SK-N-SH (cell line): ENCODE measurements at regions not wholly inside any gene's neighbourhood (a gene's known extent, or its start where the extent isn't known, plus 50 kb on each side); places are given as distances from the start of the nearest gene placed in this dataset.

Source experiments
- CTCF ChIA-PET: fragments of 300-600, 350-600 bp; formaldehyde crosslinking; extraction: SDS; loops from one replicate; lab custom pipeline; 2021; lab: Yijun Ruan, JAX
- POLR2A ChIA-PET: fragments of 350-600 bp; sonication (Branson Sonifier 250); formaldehyde crosslinking; extraction: SDS; loops from one replicate; lab custom pipeline; 2020; ENCODE audit warnings: antibody characterized with exemption, inconsistent platforms; lab: Yijun Ruan, JAX
- DNase-seq: peaks from one replicate; pipeline ENCODE4 v3.0.0; 2012
- H2AFZ ChIP-seq: fragments of 200-600 bp; sonication (generic); 2 replicates; pipeline ENCODE4 v1.8.1; 2016; ENCODE audit warnings: antibody characterized with exemption, mild to moderate bottlenecking, low read depth
- H3F3A ChIP-seq: fragments of 200-600 bp; sonication (generic); replicated peaks from 2 replicates; pipeline ENCODE3; 2016; ENCODE audit warnings: antibody characterized with exemption, mild to moderate bottlenecking; ENCODE audit not compliant: insufficient read depth
- H3K27ac ChIP-seq, 2 experiments: fragments of 200-500 bp in 1 of 2; fragments of 200-600 bp in 1 of 2; sonication (Bioruptor generic) in 1 of 2; sonication (generic), shearing (Covaris generic) in 1 of 2; 2 replicates each; pipeline versions ENCODE4 v1.5.1 to v1.6.1; 2014 to 2016; ENCODE audit warnings: low read depth in 2 of 2, inconsistent platforms in 1 of 2, low read length in 1 of 2, mild to moderate bottlenecking in 1 of 2, mixed read lengths in 1 of 2
- H3K27me3 ChIP-seq: fragments of 200-600 bp; sonication (generic), shearing (Covaris generic); 2 replicates; pipeline ENCODE4 v1.6.1; 2016; ENCODE audit warnings: mixed run types; ENCODE audit not compliant: insufficient read depth
- H3K36me3 ChIP-seq, 2 experiments: fragments of 200-500 bp in 1 of 2; fragments of 200-600 bp in 1 of 2; sonication (Bioruptor generic) in 1 of 2; sonication (generic) in 1 of 2; replicated peaks in 1 of 2; 2 replicates each; pipeline versions ENCODE3 to v1.5.1; 2014 to 2016; ENCODE audit warnings: low read length in 1 of 2, mild to moderate bottlenecking in 1 of 2; ENCODE audit not compliant: insufficient read depth in 2 of 2, control insufficient read depth in 1 of 2
- H3K4me1 ChIP-seq, 2 experiments: fragments of 200-500 bp in 1 of 2; fragments of 200-600 bp in 1 of 2; sonication (Bioruptor generic) in 1 of 2; sonication (generic), shearing (Covaris generic) in 1 of 2; 2 replicates each; pipeline versions ENCODE4 v1.5.1 to v1.6.1; 2014 to 2016; ENCODE audit warnings: low read depth in 1 of 2, low read length in 1 of 2, mixed run types in 1 of 2; ENCODE audit not compliant: insufficient read depth in 2 of 2, control insufficient read depth in 1 of 2
- H3K4me2 ChIP-seq: fragments of 200-600 bp; sonication (generic), shearing (Covaris generic); 2 replicates; pipeline ENCODE4 v1.6.1; 2017; ENCODE audit warnings: mixed run types
- H3K4me3 ChIP-seq, 2 experiments: fragments of 200-500 bp in 1 of 2; fragments of 200-600 bp in 1 of 2; sonication (Bioruptor generic) in 1 of 2; sonication (generic), shearing (Covaris generic) in 1 of 2; 2 replicates each; pipeline versions ENCODE4 v1.5.1 to v1.8.1; 2014 to 2016; ENCODE audit warnings: low read depth in 2 of 2, inconsistent platforms in 1 of 2, low read length in 1 of 2, mild to moderate bottlenecking in 1 of 2, mixed read lengths in 1 of 2, moderate library complexity in 1 of 2
- H3K79me2 ChIP-seq: fragments of 200-600 bp; sonication (generic); 2 replicates; pipeline ENCODE4 v1.8.1; 2017; ENCODE audit warnings: mild to moderate bottlenecking; ENCODE audit not compliant: insufficient read depth
- H3K9ac ChIP-seq: fragments of 200-600 bp; sonication (generic); 2 replicates; pipeline ENCODE4 v1.6.1; 2017; ENCODE audit warnings: mixed run types
- H3K9me2 ChIP-seq: fragments of 200-600 bp; sonication (generic); 2 replicates; pipeline ENCODE4 v1.6.1; 2017; ENCODE audit warnings: mixed run types
- H3K9me3 ChIP-seq: fragments of 200-600 bp; sonication (generic); 2 replicates; pipeline ENCODE4 v1.6.1; 2017; ENCODE audit warnings: mixed run types, mild to moderate bottlenecking, moderate library complexity
- H4K20me1 ChIP-seq: fragments of 200-600 bp; sonication (generic); 2 replicates; pipeline ENCODE4 v1.6.1; 2017; ENCODE audit warnings: mild to moderate bottlenecking, mixed run types; ENCODE audit not compliant: insufficient read depth
- CTCF ChIP-seq: fragments of 200-600 bp; sonication (generic); IDR thresholded peaks from 2 replicates; pipeline ENCODE4 v1.6.1; 2017; ENCODE audit warnings: antibody characterized with exemption, mild to moderate bottlenecking, moderate library complexity
- ELF1 ChIP-seq: IDR thresholded peaks from 2 replicates; pipeline ENCODE4 v1.4.0; 2012
- EZH2phosphoT487 ChIP-seq: fragments of 200-600 bp; sonication (generic); IDR thresholded peaks from 2 replicates; pipeline ENCODE4 v1.6.1; 2017; ENCODE audit warnings: low read depth, mixed run types, mild to moderate bottlenecking, antibody characterized with exemption, moderate library complexity, borderline replicate concordance
- FOXJ3 ChIP-seq: sonication (generic); formaldehyde crosslinking; IDR thresholded peaks from 2 replicates; pipeline ENCODE4 v1.5.1; 2020; ENCODE audit warnings: mild to moderate bottlenecking, missing genetic modification reagents
- GATA2 ChIP-seq: sonication (generic); formaldehyde crosslinking; IDR thresholded peaks from 2 replicates; pipeline ENCODE4 v1.5.0; 2020; ENCODE audit warnings: mild to moderate bottlenecking, missing genetic modification reagents
- NRF1 ChIP-seq: IDR thresholded peaks from 2 replicates; pipeline ENCODE4 v1.6.1; 2012; ENCODE audit warnings: low read depth, mild to moderate bottlenecking, low read length
- RFX5 ChIP-seq: IDR thresholded peaks from 2 replicates; pipeline ENCODE4 v1.6.1; 2012; ENCODE audit warnings: mild to moderate bottlenecking, improper control_type of control experiment, low read length
- RXRA ChIP-seq: IDR thresholded peaks from 2 replicates; pipeline ENCODE4 v1.4.0; 2012; ENCODE audit warnings: low read depth, mild to moderate bottlenecking, borderline replicate concordance
- SIN3A ChIP-seq: IDR thresholded peaks from 2 replicates; pipeline ENCODE4 v1.6.1; 2012; ENCODE audit warnings: low read depth, mild to moderate bottlenecking, low read length, moderate library complexity, borderline replicate concordance
- TAF1 ChIP-seq: IDR thresholded peaks from 2 replicates; pipeline ENCODE4 v1.6.1; 2012; ENCODE audit warnings: low read depth, mild to moderate bottlenecking, low read length, moderate library complexity, borderline replicate concordance
- TCF12 ChIP-seq: IDR thresholded peaks from 2 replicates; pipeline ENCODE4 v1.4.0; 2012
- USF1 ChIP-seq: IDR thresholded peaks from 2 replicates; pipeline ENCODE4 v1.4.0; 2012; ENCODE audit warnings: low read depth, borderline replicate concordance
- WGBS: methylation state at CpG from one replicate; pipeline ENCODE4 v1.1.6; 2017; ENCODE audit warnings: low lambda C conversion rate; 5-methylcytosine and 5-hydroxymethylcytosine counted together
- TF ChIP-seq, protein P1 (sequence below): IDR thresholded peaks from 2 replicates; pipeline ENCODE4 v1.4.0; 2012; ENCODE audit warnings: low read depth, borderline replicate concordance
- TF ChIP-seq, protein P2 (sequence below): IDR thresholded peaks from 2 replicates; pipeline ENCODE4 v1.6.1; 2012; ENCODE audit warnings: mild to moderate bottlenecking, low read depth, low read length, moderate library complexity
- TF ChIP-seq, protein P3 (sequence below): IDR thresholded peaks from 2 replicates; pipeline ENCODE4; 2012

DNA sequence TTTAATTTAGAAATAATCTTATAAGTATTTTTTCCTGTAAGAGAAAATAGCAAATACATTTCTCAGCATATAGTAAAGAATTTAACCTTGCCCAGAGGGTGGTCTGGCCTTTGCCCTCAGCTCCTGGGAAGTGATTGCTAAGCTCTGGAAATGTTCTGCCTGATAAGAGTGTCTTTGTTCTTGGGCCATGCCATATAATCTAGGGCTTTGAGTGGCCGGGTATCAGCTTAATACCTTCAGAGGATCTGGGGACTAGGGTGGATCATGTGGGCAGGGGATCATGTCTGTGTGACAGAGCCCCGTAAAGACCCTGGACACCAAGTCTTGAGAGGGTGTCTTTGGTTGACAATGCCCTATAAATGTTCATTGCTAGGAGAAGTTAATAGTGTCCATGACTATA, 1032.4 kb upstream of the MIR17HG start:
- no peak overlapping the region for H2AFZ ChIP-seq
- H3K9me3 ChIP-seq = no peaks in the 10 kb centered on the region
- no peak overlapping the region for H3K4me3 ChIP-seq
- DNase-seq = no peak
- no peak overlapping the region for H3K9ac ChIP-seq
- H4K20me1 ChIP-seq = no peaks in the 10 kb centered on the region
- no peaks in the 10 kb centered on the region for H3K79me2 ChIP-seq
- ChIA-PET POLR2A (no interaction called here), CTCF (no interaction called here)
- H3F3A ChIP-seq = no peaks in the 10 kb centered on the region
- H3K4me1 ChIP-seq = no peaks in the 10 kb centered on the region
- TF ChIP-seq FOXJ3 (CRISPR knock-in tag) (no peak), GATA2 (CRISPR knock-in tag) (no peak), EZH2phosphoT487 (no peak), CTCF (no peak), ELF1 (no peak), NRF1 (no peak), TAF1 (no peak), USF1 (no peak), RFX5 (no peak), TCF12 (no peak), RXRA (no peak), SIN3A (no peak)
- TF ChIP-seq, protein P1, sequence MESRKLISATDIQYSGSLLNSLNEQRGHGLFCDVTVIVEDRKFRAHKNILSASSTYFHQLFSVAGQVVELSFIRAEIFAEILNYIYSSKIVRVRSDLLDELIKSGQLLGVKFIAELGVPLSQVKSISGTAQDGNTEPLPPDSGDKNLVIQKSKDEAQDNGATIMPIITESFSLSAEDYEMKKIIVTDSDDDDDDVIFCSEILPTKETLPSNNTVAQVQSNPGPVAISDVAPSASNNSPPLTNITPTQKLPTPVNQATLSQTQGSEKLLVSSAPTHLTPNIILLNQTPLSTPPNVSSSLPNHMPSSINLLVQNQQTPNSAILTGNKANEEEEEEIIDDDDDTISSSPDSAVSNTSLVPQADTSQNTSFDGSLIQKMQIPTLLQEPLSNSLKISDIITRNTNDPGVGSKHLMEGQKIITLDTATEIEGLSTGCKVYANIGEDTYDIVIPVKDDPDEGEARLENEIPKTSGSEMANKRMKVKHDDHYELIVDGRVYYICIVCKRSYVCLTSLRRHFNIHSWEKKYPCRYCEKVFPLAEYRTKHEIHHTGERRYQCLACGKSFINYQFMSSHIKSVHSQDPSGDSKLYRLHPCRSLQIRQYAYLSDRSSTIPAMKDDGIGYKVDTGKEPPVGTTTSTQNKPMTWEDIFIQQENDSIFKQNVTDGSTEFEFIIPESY = no peak
- TF ChIP-seq, protein P2, sequence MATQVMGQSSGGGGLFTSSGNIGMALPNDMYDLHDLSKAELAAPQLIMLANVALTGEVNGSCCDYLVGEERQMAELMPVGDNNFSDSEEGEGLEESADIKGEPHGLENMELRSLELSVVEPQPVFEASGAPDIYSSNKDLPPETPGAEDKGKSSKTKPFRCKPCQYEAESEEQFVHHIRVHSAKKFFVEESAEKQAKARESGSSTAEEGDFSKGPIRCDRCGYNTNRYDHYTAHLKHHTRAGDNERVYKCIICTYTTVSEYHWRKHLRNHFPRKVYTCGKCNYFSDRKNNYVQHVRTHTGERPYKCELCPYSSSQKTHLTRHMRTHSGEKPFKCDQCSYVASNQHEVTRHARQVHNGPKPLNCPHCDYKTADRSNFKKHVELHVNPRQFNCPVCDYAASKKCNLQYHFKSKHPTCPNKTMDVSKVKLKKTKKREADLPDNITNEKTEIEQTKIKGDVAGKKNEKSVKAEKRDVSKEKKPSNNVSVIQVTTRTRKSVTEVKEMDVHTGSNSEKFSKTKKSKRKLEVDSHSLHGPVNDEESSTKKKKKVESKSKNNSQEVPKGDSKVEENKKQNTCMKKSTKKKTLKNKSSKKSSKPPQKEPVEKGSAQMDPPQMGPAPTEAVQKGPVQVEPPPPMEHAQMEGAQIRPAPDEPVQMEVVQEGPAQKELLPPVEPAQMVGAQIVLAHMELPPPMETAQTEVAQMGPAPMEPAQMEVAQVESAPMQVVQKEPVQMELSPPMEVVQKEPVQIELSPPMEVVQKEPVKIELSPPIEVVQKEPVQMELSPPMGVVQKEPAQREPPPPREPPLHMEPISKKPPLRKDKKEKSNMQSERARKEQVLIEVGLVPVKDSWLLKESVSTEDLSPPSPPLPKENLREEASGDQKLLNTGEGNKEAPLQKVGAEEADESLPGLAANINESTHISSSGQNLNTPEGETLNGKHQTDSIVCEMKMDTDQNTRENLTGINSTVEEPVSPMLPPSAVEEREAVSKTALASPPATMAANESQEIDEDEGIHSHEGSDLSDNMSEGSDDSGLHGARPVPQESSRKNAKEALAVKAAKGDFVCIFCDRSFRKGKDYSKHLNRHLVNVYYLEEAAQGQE = no peak
- TF ChIP-seq, protein P3, sequence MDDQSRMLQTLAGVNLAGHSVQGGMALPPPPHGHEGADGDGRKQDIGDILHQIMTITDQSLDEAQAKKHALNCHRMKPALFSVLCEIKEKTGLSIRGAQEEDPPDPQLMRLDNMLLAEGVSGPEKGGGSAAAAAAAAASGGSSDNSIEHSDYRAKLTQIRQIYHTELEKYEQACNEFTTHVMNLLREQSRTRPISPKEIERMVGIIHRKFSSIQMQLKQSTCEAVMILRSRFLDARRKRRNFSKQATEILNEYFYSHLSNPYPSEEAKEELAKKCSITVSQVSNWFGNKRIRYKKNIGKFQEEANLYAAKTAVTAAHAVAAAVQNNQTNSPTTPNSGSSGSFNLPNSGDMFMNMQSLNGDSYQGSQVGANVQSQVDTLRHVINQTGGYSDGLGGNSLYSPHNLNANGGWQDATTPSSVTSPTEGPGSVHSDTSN = no peak
- WGBS = 66% methylated on average over 2 of the region's 2 CpGs
- H3K27ac ChIP-seq = no peak overlapping the region
- H3K27me3 ChIP-seq = no peaks in the 10 kb centered on the region
- H3K36me3 ChIP-seq = no peaks in the 10 kb centered on the region
- no peaks in the 10 kb centered on the region for H3K9me2 ChIP-seq
- no peak overlapping the region for H3K4me2 ChIP-seq
